ENCODE measurements at regions not wholly inside any gene's neighbourhood (a gene's known extent, or its start where the extent isn't known, plus 50 kb on each side); places are given as distances from the start of the nearest gene placed in this dataset.

GRCh38 chr7:53602817-53603418 lies 567.5 kb downstream of the POM121L12 start:
- no peak for TF ChIP-seq CTCF (IDR thresholded peaks at IDR 0.05; ENCODE audit: low read depth, low read length)
- TF ChIP-seq EZH2phosphoT487 (IDR thresholded peaks at IDR 0.05; ENCODE audit: low read depth): no peak

Measured in OCI-LY3 (cell line).